Keratinocyte (primary cell): ENCODE measurements at regions not wholly inside any gene's neighbourhood (a gene's known extent, or its start where the extent isn't known, plus 50 kb on each side); places are given as distances from the start of the nearest gene placed in this dataset.

ENCODE experiments used
- DNase-seq: peaks from one replicate; pipeline ENCODE4 v3.0.0-alpha.2; 2011; ENCODE audit warnings: low read depth, missing footprints, low spot score
- FAIRE-seq: peaks from 2 replicates; lab custom pipeline; 2011; peaks lifted over from hg19 to GRCh38; lab: Jason Lieb, UNC
- H2AFZ ChIP-seq: 2 replicates; pipeline ENCODE4 v1.6.0; 2012; ENCODE audit warnings: low read length, control low read depth, inconsistent platforms; ENCODE audit not compliant: control insufficient read depth
- H3K27ac ChIP-seq: 2 replicates; pipeline ENCODE4 v1.5.1; 2011; ENCODE audit warnings: low read length; ENCODE audit not compliant: control insufficient read depth, insufficient read depth
- H3K27me3 ChIP-seq: 3 replicates; pipeline ENCODE4 v1.6.0; 2011; ENCODE audit warnings: low read length; ENCODE audit not compliant: control insufficient read depth, insufficient read depth; ENCODE audit errors: extremely low read depth
- H3K36me3 ChIP-seq, 2 experiments: 2 replicates in 1 of 2; 3 replicates in 1 of 2; pipeline ENCODE4 v1.5.1; 2011; ENCODE audit warnings: low read length in 2 of 2, mild to moderate bottlenecking in 1 of 2; ENCODE audit not compliant: control insufficient read depth in 2 of 2, insufficient read depth in 2 of 2; ENCODE audit errors: extremely low read depth in 1 of 2
- H3K4me1 ChIP-seq: 3 replicates; pipeline ENCODE4 v1.5.1; 2011; ENCODE audit warnings: low read length; ENCODE audit not compliant: control insufficient read depth, insufficient read depth; ENCODE audit errors: extremely low read depth
- H3K4me2 ChIP-seq: 3 replicates; pipeline ENCODE4 v1.6.0; 2011; ENCODE audit warnings: low read depth, low read length; ENCODE audit not compliant: control insufficient read depth, insufficient read depth; ENCODE audit errors: extremely low read depth
- H3K4me3 ChIP-seq, 3 experiments: fragments of 200-600 bp in 1 of 3; sonication (generic) in 1 of 3; 2 replicates in 2 of 3; 3 replicates in 1 of 3; pipeline ENCODE4 v1.5.1; 2011 to 2016; ENCODE audit warnings: low read length in 3 of 3, mild to moderate bottlenecking in 3 of 3, control low read depth in 2 of 3, inconsistent platforms in 1 of 3, low read depth in 1 of 3, mixed read lengths in 1 of 3, mixed run types in 1 of 3, moderate library complexity in 1 of 3; ENCODE audit not compliant: control insufficient read depth in 2 of 3, insufficient read depth in 2 of 3; ENCODE audit errors: extremely low read depth in 1 of 3
- H3K79me2 ChIP-seq: 2 replicates; pipeline ENCODE4 v1.6.0; 2012; ENCODE audit warnings: low read length; ENCODE audit not compliant: control insufficient read depth, insufficient read depth
- H3K9ac ChIP-seq: 3 replicates; pipeline ENCODE4 v1.6.0; 2011; ENCODE audit warnings: low read length; ENCODE audit not compliant: control insufficient read depth, insufficient read depth; ENCODE audit errors: extremely low read depth
- H3K9me1 ChIP-seq: 3 replicates; pipeline ENCODE4 v1.6.0; 2011; ENCODE audit warnings: low read length; ENCODE audit not compliant: control insufficient read depth, insufficient read depth; ENCODE audit errors: extremely low read depth
- H3K9me3 ChIP-seq: 2 replicates; pipeline ENCODE4 v1.5.1; 2012; ENCODE audit warnings: low read depth, low read length; ENCODE audit not compliant: control insufficient read depth
- H4K20me1 ChIP-seq: 3 replicates; pipeline ENCODE4 v1.6.0; 2011; ENCODE audit warnings: low read length; ENCODE audit not compliant: control insufficient read depth, insufficient read depth; ENCODE audit errors: extremely low read depth
- EZH2 ChIP-seq: IDR thresholded peaks from one replicate; pipeline ENCODE4 v1.6.1; 2012; ENCODE audit warnings: inconsistent platforms, mild to moderate bottlenecking, low read length, moderate library complexity
- dilution Hi-C: fragments of 300-500 bp; cut with MboI; formaldehyde crosslinking; loops from one replicate; pipeline ENCODE4 v1.7.0; 2020; ENCODE audit warnings: low sequenced_read_pairs; ENCODE audit not compliant: extremely low pct_ligation_motif_present
- TF ChIP-seq, protein P1 (sequence below), 3 experiments: IDR thresholded peaks in 1 of 3; conservative IDR thresholded peaks in 1 of 3; optimal IDR thresholded peaks in 1 of 3; 2 replicates in 2 of 3; 3 replicates in 1 of 3; pipeline versions ENCODE3 to v1.5.1; 2011; ENCODE audit warnings: low read length in 3 of 3, mild to moderate bottlenecking in 3 of 3, moderate library complexity in 2 of 3, control low read depth in 1 of 3, inconsistent platforms in 1 of 3; ENCODE audit not compliant: insufficient read depth in 2 of 3; ENCODE audit errors: extremely low read depth in 1 of 3

DNA sequence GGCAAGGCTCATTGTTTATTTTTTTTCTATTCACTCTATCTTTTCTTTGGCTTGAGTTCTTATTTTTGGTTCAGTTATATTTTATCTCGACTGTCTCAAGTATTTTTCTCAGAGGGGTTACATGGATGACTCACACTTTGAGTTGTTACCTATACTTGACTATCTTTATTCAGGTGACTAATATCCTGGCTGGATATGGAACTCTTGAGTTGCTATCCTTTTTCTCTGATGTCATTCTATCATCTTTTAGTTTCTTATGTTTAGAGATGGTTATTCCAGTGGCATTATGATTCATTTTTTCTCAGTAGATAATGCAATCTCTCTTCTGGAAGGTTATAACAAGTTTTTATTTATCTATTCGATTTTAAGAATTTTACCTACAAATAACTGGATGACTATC lies 117.9 kb downstream of the COX18 start:
- Histone ChIP-seq H2AFZ (no peak overlapping the region), H3K4me2 (no peak overlapping the region), H3K9me3 (no peaks in the 10 kb centered on the region), H3K4me1 (no peaks in the 10 kb centered on the region), H3K36me3 (no peaks in the 10 kb centered on the region), H3K9me1 (no peaks in the 10 kb centered on the region), H3K4me3 (no peak overlapping the region), H4K20me1 (no peaks in the 10 kb centered on the region), H3K9ac (no peak overlapping the region), H3K27ac (no peak overlapping the region), H3K27me3 (no peaks in the 10 kb centered on the region), H3K79me2 (no peaks in the 10 kb centered on the region)
- FAIRE-seq (no peak), DNase-seq (no peak)
- dilution Hi-C loops = no loop called here
- TF ChIP-seq, protein P1, sequence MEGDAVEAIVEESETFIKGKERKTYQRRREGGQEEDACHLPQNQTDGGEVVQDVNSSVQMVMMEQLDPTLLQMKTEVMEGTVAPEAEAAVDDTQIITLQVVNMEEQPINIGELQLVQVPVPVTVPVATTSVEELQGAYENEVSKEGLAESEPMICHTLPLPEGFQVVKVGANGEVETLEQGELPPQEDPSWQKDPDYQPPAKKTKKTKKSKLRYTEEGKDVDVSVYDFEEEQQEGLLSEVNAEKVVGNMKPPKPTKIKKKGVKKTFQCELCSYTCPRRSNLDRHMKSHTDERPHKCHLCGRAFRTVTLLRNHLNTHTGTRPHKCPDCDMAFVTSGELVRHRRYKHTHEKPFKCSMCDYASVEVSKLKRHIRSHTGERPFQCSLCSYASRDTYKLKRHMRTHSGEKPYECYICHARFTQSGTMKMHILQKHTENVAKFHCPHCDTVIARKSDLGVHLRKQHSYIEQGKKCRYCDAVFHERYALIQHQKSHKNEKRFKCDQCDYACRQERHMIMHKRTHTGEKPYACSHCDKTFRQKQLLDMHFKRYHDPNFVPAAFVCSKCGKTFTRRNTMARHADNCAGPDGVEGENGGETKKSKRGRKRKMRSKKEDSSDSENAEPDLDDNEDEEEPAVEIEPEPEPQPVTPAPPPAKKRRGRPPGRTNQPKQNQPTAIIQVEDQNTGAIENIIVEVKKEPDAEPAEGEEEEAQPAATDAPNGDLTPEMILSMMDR (optimal IDR thresholded peaks at IDR 0.05 in 1 of 3, IDR thresholded peaks at IDR 0.05 in 1 of 3, conservative IDR thresholded peaks at IDR 0.05 in 1 of 3; ENCODE audit: extremely low read depth in 1 of 3, insufficient read depth in 2 of 3, low read length in 3 of 3) = no peak
- TF ChIP-seq EZH2 = no peak

DNA sequence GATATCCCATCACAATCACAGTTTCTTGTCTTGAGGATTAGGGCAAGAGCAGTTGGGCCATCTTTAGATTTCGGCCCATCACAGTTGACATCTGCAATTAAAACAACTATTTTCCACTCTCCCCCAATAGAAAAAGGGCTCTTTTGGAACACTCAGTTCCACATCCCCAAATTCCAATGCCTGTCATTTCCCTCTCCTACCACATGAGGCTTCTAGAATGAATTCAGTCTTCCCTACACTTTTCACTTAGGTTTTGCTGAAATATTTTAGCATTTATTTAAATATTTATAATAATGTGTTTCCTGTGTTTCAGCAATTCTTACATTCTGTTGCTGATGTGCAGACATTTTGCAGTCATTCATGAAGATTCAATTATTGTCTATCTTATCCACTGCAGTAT lies 118.4 kb downstream of the COX18 start:
- dilution Hi-C loops = no loop called here
- H3K27ac ChIP-seq = no peak overlapping the region
- H3K4me3 ChIP-seq = no peak overlapping the region
- H4K20me1 ChIP-seq = no peaks in the 10 kb centered on the region
- no peaks in the 10 kb centered on the region for H3K79me2 ChIP-seq
- DNase-seq (no peak), FAIRE-seq (no peak)
- H3K9me3 ChIP-seq = no peaks in the 10 kb centered on the region
- TF ChIP-seq, protein P1 (optimal IDR thresholded peaks at IDR 0.05 in 1 of 3, IDR thresholded peaks at IDR 0.05 in 1 of 3, conservative IDR thresholded peaks at IDR 0.05 in 1 of 3; ENCODE audit: extremely low read depth in 1 of 3, insufficient read depth in 2 of 3, low read length in 3 of 3) = peak in 1 of 3 experiments; percentile 29
- TF ChIP-seq EZH2 = no peak
- H2AFZ ChIP-seq = no peak overlapping the region
- H3K36me3 ChIP-seq = no peaks in the 10 kb centered on the region
- no peaks in the 10 kb centered on the region for H3K9me1 ChIP-seq
- H3K27me3 ChIP-seq = no peaks in the 10 kb centered on the region
- no peak overlapping the region for H3K9ac ChIP-seq
- no peak overlapping the region for H3K4me2 ChIP-seq
- H3K4me1 ChIP-seq = no peaks in the 10 kb centered on the region
